ENCODE measurements at regions not wholly inside any gene's neighbourhood (a gene's known extent, or its start where the extent isn't known, plus 50 kb on each side); places are given as distances from the start of the nearest gene placed in this dataset.
"Not testable (repeated sequence)": the region's sequence is repeated elsewhere in the genome, so short reads cannot be mapped to it uniquely, and the experiment has no call there.

GRCh38 chr2:116952254-116952653 lies 862.2 kb upstream of the DDX18 start:
- ATAC-seq = no peak
- Mint-ChIP-seq H3K36me3 (peaks cover 0 to 6% of the 10 kb centered on the region in 2 donors), H3K9me3 (peaks cover 14 to 18% of the 10 kb centered on the region in 2 donors), H3K27ac (no peak overlapping the region)
- DNase-seq (ENCODE audit: low spot score in 2 of 2) = no peak

GRCh38 chr2:116955646-116956045 lies 858.8 kb upstream of the DDX18 start:
- Mint-ChIP-seq H3K27ac (no peak overlapping the region), H3K9me3 (peaks cover 22 to 30% of the 10 kb centered on the region in 2 donors), H3K36me3 (peaks cover 0 to 6% of the 10 kb centered on the region in 2 donors)
- no peak for ATAC-seq
- DNase-seq (ENCODE audit: low spot score in 2 of 2) = no peak

GRCh38 chr2:116975608-116976007 lies 838.9 kb upstream of the DDX18 start:
- H3K9me3 Mint-ChIP-seq = peaks cover 21 to 42% of the 10 kb centered on the region in 2 donors
- ATAC-seq (no peak), DNase-seq (ENCODE audit: low spot score in 2 of 2) (no peak)
- peaks cover 0 to 14% of the 10 kb centered on the region in 2 donors for H3K36me3 Mint-ChIP-seq
- no peak overlapping the region for H3K27ac Mint-ChIP-seq

GRCh38 chr2:116979916-116980764 lies 834.4 kb upstream of the DDX18 start:
- no peak for ATAC-seq
- no peak for DNase-seq (ENCODE audit: low spot score in 2 of 2)
- Mint-ChIP-seq H3K36me3 (peaks cover 0 to 15% of the 10 kb centered on the region in 2 donors), H3K27ac (no peak overlapping the region), H3K9me3 (peaks cover 20 to 34% of the 10 kb centered on the region in 2 donors)

- DNase-seq (ENCODE audit: low spot score in 2 of 2) (no peak), ATAC-seq (no peak)
- Mint-ChIP-seq H3K27ac (no peak overlapping the region), H3K9me3 (peaks cover 16 to 33% of the 10 kb centered on the region in 2 donors), H3K36me3 (peaks cover 0 to 8% of the 10 kb centered on the region in 2 donors)
Measured at GRCh38 chr2:116987447-116987846, 827.0 kb upstream of the DDX18 start.

- Mint-ChIP-seq H3K36me3 (peaks cover 0 to 4% of the 10 kb centered on the region in 2 donors), H3K9me3 (peaks cover 20 to 29% of the 10 kb centered on the region in 2 donors), H3K27ac (no peak overlapping the region)
- no peak for ATAC-seq
- no peak for DNase-seq (ENCODE audit: low spot score in 2 of 2)
Measured at GRCh38 chr2:116988303-116988702, 826.2 kb upstream of the DDX18 start.

- ATAC-seq (no peak), DNase-seq (ENCODE audit: low spot score in 2 of 2) (no peak)
- H3K9me3 Mint-ChIP-seq = peaks cover 0 to 2% of the 10 kb centered on the region in 2 donors
- H3K27ac Mint-ChIP-seq = no peak overlapping the region
- no peaks in the 10 kb centered on the region for H3K36me3 Mint-ChIP-seq
Measured at GRCh38 chr2:117019357-117019756, 795.1 kb upstream of the DDX18 start.

- no peak for DNase-seq (ENCODE audit: low spot score in 2 of 2)
- no peak overlapping the region for H3K27ac Mint-ChIP-seq
- H3K9me3 Mint-ChIP-seq = peaks cover 13 to 15% of the 10 kb centered on the region in 2 donors
- peaks cover 0 to 7% of the 10 kb centered on the region in 2 donors for H3K36me3 Mint-ChIP-seq
- ATAC-seq = no peak
Measured at GRCh38 chr2:117027646-117028045, 786.8 kb upstream of the DDX18 start.

GRCh38 chr2:117028708-117029107 lies 785.8 kb upstream of the DDX18 start:
- H3K27ac Mint-ChIP-seq; ATAC-seq; H3K36me3 Mint-ChIP-seq; DNase-seq (ENCODE audit: low spot score in 2 of 2): not testable (repeated sequence)
- peaks cover 18 to 19% of the 10 kb centered on the region in 2 donors for H3K9me3 Mint-ChIP-seq

- Mint-ChIP-seq H3K27ac (no peak overlapping the region), H3K9me3 (peaks cover 24 to 28% of the 10 kb centered on the region in 2 donors), H3K36me3 (peaks cover 0 to 4% of the 10 kb centered on the region in 2 donors)
- no peak for DNase-seq (ENCODE audit: low spot score in 2 of 2)
- no peak for ATAC-seq
Measured at GRCh38 chr2:117055499-117056375, 758.8 kb upstream of the DDX18 start.

- Mint-ChIP-seq H3K9me3 (peaks cover 24% of the 10 kb centered on the region in 2 donors), H3K36me3 (peaks cover 0 to 4% of the 10 kb centered on the region in 2 donors), H3K27ac (no peak overlapping the region)
- no peak for ATAC-seq
- DNase-seq (ENCODE audit: low spot score in 2 of 2) = no peak
Measured at GRCh38 chr2:117056376-117056748, 758.1 kb upstream of the DDX18 start.

GRCh38 chr2:117057016-117057415 lies 757.5 kb upstream of the DDX18 start:
- peaks cover 0 to 4% of the 10 kb centered on the region in 2 donors for H3K36me3 Mint-ChIP-seq
- no peak for DNase-seq (ENCODE audit: low spot score in 2 of 2)
- ATAC-seq = no peak
- H3K27ac Mint-ChIP-seq = no peak overlapping the region
- peaks cover 24% of the 10 kb centered on the region in 2 donors for H3K9me3 Mint-ChIP-seq

- H3K36me3 Mint-ChIP-seq = peaks cover 0 to 4% of the 10 kb centered on the region in 2 donors
- DNase-seq (ENCODE audit: low spot score in 2 of 2) (no peak), ATAC-seq (no peak)
- no peak overlapping the region for H3K27ac Mint-ChIP-seq
- peaks cover 21% of the 10 kb centered on the region in 2 donors for H3K9me3 Mint-ChIP-seq
Measured at GRCh38 chr2:117058366-117058765, 756.1 kb upstream of the DDX18 start.

- Mint-ChIP-seq H3K27ac (no peak overlapping the region), H3K36me3 (no peaks in the 10 kb centered on the region), H3K9me3 (peaks cover 4 to 18% of the 10 kb centered on the region in 2 donors)
- ATAC-seq = no peak
- no peak for DNase-seq (ENCODE audit: low spot score in 2 of 2)
Measured at GRCh38 chr2:117064021-117064420, 750.5 kb upstream of the DDX18 start.

GRCh38 chr2:117065912-117066311 lies 748.6 kb upstream of the DDX18 start:
- H3K9me3 Mint-ChIP-seq = peaks cover 8 to 14% of the 10 kb centered on the region in 2 donors
- H3K27ac Mint-ChIP-seq = no peak overlapping the region
- DNase-seq (ENCODE audit: low spot score in 2 of 2) = no peak
- no peaks in the 10 kb centered on the region for H3K36me3 Mint-ChIP-seq
- ATAC-seq = no peak

- no peak overlapping the region for H3K27ac Mint-ChIP-seq
- DNase-seq (ENCODE audit: low spot score in 2 of 2) = no peak
- no peaks in the 10 kb centered on the region for H3K36me3 Mint-ChIP-seq
- ATAC-seq = no peak
- H3K9me3 Mint-ChIP-seq = peaks cover 13 to 14% of the 10 kb centered on the region in 2 donors
Measured at GRCh38 chr2:117067900-117068299, 746.6 kb upstream of the DDX18 start.

- Mint-ChIP-seq H3K9me3 (peaks cover 14% of the 10 kb centered on the region in 2 donors), H3K36me3 (no peaks in the 10 kb centered on the region), H3K27ac (no peak overlapping the region)
- no peak for ATAC-seq
- DNase-seq (ENCODE audit: low spot score in 2 of 2) = no peak
Measured at GRCh38 chr2:117068371-117068770, 746.1 kb upstream of the DDX18 start.
